ENCODE measurements at regions not wholly inside any gene's neighbourhood (a gene's known extent, or its start where the extent isn't known, plus 50 kb on each side); places are given as distances from the start of the nearest gene placed in this dataset.
"Not testable (repeated sequence)": the region's sequence is repeated elsewhere in the genome, so short reads cannot be mapped to it uniquely, and the experiment has no call there.

GRCh38 chr1:121443001-121443540 lies 258.3 kb downstream of the SRGAP2C start:
- no peak for DNase-seq

GRCh38 chr1:121444096-121444495 lies 259.3 kb downstream of the SRGAP2C start:
- DNase-seq: no peak

- DNase-seq: no peak
Measured at GRCh38 chr1:121445679-121446078, 260.9 kb downstream of the SRGAP2C start.

GRCh38 chr1:121447280-121447923 lies 262.6 kb downstream of the SRGAP2C start:
- DNase-seq: not testable (repeated sequence)

- not testable (repeated sequence) for DNase-seq
Measured at GRCh38 chr1:121448064-121448463, 263.3 kb downstream of the SRGAP2C start.

GRCh38 chr1:121448851-121449250 lies 264.1 kb downstream of the SRGAP2C start:
- DNase-seq: no peak

- no peak for DNase-seq
Measured at GRCh38 chr1:121452484-121452883, 267.7 kb downstream of the SRGAP2C start.

- DNase-seq: no peak
Measured at GRCh38 chr1:121458291-121459048, 273.7 kb downstream of the SRGAP2C start.

- no peak for DNase-seq
Measured at GRCh38 chr1:121459235-121459634, 274.5 kb downstream of the SRGAP2C start.

GRCh38 chr1:121469395-121469794 lies 284.6 kb downstream of the SRGAP2C start:
- not testable (repeated sequence) for DNase-seq

GRCh38 chr1:121470401-121470800 lies 285.6 kb downstream of the SRGAP2C start:
- DNase-seq: not testable (repeated sequence)

GRCh38 chr1:121471523-121471922 lies 286.7 kb downstream of the SRGAP2C start:
- no peak for DNase-seq

- no peak for DNase-seq
Measured at GRCh38 chr1:121472017-121472416, 287.2 kb downstream of the SRGAP2C start.

- no peak for DNase-seq
Measured at GRCh38 chr1:121483234-121483633, 298.5 kb downstream of the SRGAP2C start.

GRCh38 chr1:121483961-121484424 lies 299.2 kb downstream of the SRGAP2C start:
- no peak for DNase-seq

- DNase-seq: not testable (repeated sequence)
Measured at GRCh38 chr1:121494796-121495195, 310.0 kb downstream of the SRGAP2C start.

- not testable (repeated sequence) for DNase-seq
Measured at GRCh38 chr1:121511455-121511854, 326.7 kb downstream of the SRGAP2C start.

GRCh38 chr1:121511876-121512275 lies 327.1 kb downstream of the SRGAP2C start:
- DNase-seq: not testable (repeated sequence)

GRCh38 chr1:121515235-121515634 lies 330.5 kb downstream of the SRGAP2C start:
- no peak for DNase-seq

GRCh38 chr1:121516234-121516967 lies 331.6 kb downstream of the SRGAP2C start:
- peak in 1 of 2 donors; percentile 0 for DNase-seq

- no peak for DNase-seq
Measured at GRCh38 chr1:121517586-121518230, 332.9 kb downstream of the SRGAP2C start.

GRCh38 chr1:121518726-121519041 lies 333.9 kb downstream of the SRGAP2C start:
- no peak for DNase-seq
